GM11168 (cell line): ENCODE measurements at regions not wholly inside any gene's neighbourhood (a gene's known extent, or its start where the extent isn't known, plus 50 kb on each side); places are given as distances from the start of the nearest gene placed in this dataset.

Source experiments
- in situ Hi-C: fragments of 300-500 bp; cut with MboI; formaldehyde crosslinking; loops from one replicate; pipeline ENCODE4 v1.12.0; 2022; ENCODE audit warnings: low sequenced_read_pairs; ENCODE audit not compliant: unreplicated experiment

DNA sequence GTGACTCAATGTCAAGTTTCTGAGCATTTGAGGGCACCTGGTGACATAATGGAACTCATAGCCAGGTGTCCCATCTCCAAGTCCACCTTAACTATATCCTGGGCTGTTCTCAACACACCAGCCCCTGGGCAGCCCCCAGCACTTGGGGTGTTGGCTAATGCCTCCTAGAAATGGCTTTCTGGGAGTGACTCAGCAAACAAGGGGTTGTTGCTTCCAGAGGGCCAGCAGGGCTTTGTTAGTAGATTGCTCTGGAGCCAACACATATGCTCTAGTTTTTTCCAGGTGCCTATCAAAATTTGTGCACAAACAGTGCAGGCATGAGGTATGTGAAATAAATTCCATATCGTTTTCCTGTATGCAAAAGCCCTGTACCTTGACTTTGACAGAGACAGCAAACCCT lies 448.4 kb downstream of the SLC4A3 start:
- in situ Hi-C loops = no loop called here

DNA sequence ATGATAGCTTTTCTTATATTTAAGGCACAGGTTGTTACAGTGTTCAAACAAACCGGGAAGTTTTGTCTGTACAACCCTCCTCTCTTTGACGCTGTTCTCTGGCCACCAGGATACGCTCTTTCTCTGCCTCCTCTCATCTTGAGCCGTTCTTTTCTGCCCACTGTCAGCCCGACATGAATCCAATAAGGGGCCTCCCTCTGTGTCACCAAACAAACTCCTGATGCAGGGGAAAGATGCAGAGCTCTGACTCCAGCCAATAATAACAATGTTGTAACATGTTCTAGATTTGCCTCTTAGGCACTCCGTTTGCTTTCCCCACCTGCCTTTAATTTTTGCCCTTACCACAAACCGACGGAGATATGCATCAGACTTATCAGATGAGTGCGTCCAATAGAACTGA lies 449.3 kb downstream of the SLC4A3 start:
- in situ Hi-C loops = no loop called here

DNA sequence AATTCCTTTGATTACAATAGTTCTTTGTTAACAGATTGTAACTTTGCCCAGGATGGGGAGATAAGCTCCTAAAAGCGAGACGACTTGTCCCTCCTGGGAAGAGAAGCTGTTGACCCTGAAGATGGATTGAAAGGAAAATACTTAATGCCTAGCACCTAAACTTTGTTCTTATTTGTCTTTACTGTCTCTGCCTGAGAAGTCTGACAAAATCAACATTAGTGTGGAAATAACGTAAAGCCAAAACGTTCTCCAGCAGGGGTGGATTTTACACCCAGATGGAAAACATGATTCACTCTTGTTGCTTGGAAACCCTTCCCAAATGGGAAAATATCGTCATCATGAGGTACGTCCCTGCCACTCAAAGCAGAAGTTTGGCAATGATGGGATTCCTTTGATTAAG lies 450.1 kb downstream of the SLC4A3 start:
- in situ Hi-C loops = no loop called here

DNA sequence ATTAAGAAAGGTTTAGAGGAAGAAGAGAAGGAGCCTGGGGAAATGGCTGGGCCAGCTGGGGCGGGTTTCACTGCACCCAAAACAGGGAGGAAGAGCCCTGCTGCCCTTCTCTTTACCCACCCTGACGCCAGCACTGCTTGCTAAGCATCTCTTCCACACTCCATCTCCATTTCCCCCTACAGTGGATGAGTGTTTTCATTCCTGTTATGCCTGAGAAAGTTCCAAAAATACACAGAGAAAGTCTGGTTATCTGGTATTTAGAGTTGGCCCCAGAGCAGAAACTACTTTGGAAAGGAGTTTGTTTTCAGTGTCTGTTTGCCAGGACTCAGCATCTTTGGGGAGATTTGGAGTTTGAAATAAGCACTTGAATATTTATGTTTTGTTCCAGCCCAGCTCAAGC lies 451.0 kb downstream of the SLC4A3 start:
- in situ Hi-C loops = no loop called here

DNA sequence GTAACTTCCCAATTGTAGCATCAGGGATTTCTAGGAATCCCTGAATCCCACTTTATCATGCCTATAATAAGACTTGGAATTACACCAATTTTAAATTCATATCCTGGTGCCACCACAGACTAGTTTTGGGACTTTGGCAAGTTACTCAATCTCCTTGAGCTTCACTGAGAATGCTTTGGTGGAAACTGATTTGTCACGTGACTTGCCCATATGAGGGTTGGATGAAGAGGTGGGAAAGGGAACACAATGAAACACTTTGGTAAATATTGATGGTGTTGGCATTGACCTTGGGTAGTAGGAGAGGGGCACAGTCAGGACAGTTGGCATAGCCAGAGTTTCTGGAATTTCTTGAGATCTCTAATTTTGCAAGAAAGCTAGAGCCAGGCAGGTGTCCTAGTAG lies 452.2 kb downstream of the SLC4A3 start:
- in situ Hi-C loops = no loop called here

DNA sequence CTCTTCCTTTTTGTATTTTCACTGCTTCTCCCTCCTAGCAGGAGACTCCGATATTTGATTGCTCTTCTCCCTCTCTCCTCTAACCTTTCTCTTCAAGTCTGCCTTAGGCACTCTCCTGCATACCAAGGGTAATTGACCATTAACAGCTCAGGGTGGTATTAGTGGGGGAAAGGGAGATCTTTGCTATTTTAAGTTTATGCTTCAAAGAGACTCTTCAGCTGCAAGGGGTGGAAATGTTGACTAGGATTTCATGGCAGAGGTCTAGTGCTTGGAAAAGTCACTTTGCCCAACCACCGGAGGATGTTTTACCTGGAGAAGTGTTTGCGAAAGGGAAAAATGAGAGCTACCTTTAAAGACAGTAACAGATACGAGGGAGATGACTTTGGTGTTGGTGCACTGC lies 453.7 kb downstream of the SLC4A3 start:
- in situ Hi-C loops = no loop called here

DNA sequence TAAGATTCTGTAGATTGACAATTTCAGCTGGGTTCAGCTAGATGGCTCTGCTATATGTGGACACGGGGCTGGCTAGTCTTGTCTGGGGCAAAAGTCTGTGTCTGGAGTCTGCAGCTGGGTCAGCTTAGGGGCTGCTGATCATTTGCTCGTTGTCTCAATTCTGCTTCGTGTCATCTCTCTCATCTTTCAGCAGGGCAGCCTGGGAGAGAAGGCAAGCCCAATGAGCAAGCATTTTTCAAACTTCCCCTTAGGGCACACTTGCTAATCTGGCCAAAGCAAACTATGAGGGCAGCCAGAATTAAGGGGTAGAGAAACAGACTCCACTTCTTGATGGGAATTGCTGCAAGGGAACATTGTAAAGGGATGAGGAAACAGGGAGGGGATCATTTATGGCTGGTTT lies 462.6 kb downstream of the SLC4A3 start:
- in situ Hi-C loops = no loop called here

DNA sequence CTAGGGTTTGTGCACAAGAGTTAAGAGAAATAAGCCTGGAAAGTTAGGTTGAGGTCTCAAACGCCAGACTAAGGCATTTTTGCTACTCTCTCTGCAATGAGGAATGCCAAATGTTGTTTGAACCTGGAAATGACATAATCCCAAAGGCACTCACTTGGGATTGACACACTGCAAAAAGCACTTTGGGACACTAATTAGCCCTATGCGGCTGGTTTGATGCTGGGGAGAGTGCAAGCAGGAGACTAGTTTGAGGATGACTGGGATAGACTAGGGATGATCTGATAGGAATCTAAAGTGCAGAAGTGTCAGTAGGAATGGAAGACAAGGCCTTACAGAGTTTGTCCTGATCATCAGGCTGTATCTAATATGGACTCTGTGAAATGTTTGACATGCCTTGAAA lies 469.0 kb downstream of the SLC4A3 start:
- in situ Hi-C loops = no loop called here

DNA sequence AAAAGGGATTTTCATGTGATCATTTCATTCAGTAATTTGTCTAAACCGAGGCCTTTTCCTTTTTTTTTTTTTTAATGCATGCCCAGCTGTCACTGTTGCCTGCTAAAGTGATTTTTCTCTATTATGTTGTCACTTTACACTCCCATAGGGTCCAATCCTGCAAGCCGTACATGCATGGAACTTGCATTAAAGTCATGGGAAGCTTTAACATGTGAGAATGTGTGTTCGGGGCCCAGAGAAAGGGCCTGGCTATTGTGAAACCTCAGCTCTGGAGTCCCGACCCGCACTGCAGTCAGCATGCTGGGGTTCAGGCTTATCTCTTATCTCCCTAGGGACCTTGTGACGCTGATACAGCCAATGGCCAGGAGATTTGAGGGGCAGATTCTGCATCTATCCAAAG lies 474.6 kb downstream of the SLC4A3 start:
- in situ Hi-C loops = no loop called here

DNA sequence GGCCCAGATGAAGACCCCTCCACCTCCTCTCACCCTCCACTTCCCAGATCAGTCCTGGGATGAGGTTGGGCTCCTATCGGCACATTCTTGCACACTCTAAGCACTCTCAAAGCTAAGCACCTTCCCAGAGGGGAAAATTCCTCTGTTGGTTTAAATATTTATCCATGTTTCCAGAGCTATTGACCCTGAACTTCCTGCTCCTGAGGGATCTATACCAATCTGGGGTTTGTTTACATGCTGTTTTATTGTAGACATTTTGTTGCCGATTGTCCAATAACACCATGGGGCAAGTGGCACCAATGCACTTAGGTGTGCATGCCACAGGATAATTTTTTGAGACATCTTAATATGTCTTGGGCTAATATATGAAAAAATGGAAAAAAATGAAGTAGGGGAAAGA lies 476.2 kb downstream of the SLC4A3 start:
- in situ Hi-C loops = no loop called here

DNA sequence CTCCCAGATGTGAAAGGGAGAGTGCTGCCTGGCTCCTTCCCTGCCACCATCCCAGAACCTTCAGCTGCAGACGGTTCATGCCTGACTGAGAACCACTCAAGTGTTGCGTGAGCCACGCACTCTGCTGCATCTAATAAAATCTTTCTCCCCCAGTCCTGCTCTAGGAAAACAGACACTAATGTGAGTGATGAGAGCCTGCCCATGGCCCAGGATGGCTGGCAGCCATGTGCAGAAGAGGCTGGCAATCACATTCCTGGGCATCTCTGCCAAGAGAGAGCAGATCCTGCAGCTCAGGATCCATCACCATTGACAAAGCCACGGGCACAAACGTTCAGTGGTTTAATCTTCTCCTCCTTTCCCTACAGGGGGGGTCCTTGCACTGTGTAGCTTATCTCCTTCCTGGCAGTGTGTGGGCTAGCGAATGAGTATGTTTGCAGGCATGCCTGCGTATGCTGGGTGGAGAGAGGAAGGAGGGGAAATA lies 477.5 kb downstream of the SLC4A3 start:
- in situ Hi-C loops = no loop called here

DNA sequence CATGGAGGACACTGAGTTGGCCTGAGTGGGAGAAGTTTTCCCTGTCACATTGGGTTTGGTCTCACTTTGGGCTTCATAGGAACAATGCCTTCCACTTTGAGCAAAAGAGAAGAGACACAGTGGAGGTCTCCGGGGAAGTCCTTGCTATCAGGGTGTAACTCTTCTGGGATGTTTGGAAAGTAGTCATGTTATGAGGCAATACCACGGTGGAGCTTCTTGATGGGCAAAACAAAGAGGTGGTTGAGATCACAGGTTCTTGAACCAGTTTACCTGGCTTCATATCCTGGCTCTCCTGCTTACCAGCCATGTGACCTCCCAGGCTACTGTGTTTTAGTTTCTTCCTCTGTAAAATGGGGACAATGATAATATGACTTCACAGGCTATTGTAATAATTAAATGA lies 478.6 kb downstream of the SLC4A3 start:
- in situ Hi-C loops = no loop called here

DNA sequence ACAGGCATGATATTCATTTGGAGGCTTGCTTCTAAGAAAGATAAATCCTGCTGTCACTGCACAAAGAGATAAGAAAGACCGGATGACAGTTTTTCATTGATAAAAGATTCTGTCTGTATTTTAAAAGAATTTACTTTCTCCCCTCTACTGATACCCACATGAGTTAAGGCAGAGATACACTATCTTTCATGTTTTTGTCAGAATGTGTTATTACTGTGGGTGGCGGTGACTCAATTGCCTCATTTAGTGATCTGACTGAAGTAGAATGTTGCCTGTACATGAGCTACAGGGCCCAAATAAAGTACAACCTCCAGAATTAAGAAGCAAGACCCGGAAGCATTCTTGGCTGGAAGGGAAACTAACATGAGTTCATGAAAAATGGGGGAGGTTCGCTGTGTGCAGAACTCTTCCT lies 480.0 kb downstream of the SLC4A3 start:
- in situ Hi-C loops = no loop called here

DNA sequence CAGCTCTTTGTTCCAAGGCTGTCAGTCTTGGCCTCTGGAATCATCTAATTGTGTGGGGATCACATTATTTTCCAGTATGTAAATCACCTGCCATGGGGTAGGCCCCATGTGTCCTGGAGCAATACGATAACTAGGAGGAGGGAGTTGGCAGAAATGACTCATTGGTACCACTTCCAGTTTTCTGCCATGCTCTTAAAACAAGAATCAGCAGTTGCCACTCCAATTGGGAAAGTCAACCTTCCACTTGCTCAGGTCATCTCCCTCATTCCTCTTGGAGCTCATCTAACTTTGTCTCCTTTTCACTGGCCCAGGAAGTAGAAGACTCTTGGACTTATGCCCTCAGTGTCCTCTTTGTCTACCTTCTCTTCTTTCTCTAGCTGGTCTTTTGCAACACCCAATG lies 487.0 kb downstream of the SLC4A3 start:
- in situ Hi-C loops = no loop called here

DNA sequence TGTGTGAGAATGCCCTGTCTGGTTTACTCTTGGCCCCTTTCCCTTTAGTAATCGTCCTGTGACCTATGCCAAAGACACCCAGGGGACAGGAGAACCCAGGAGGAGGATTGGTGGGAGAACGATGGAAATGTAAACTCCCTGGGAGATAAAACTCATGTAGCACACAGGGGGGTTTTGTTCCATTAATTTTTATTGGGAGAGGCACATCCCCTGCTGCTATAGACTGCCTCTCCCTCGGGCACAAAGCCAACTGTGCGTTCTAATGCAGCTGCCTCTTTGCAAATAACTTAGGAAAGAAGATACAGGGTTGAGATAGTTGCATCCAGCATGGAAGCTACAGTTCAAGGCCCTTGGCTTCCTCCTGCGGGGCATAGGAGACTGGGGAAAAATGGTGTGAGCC lies 489.6 kb downstream of the SLC4A3 start:
- in situ Hi-C loops = no loop called here

DNA sequence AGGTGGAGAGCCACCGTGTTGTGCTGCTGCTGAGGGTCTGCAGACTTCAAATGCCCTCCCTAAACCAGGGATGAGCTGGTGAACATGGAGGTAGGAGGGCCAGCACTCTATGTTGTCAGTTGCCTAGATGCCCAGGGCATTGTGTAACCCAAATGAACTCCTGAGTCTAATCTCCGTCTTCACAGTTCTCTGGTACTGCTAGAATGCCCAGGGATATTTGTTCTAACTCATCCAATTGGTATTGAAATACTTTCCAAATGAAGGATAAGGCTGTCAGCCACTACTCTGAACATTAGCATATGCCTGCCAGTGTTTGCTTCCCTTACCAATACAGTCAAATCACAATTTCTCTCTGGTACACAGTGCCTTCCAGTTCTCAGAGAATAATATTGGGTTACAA lies 492.6 kb downstream of the SLC4A3 start:
- in situ Hi-C loops = no loop called here

DNA sequence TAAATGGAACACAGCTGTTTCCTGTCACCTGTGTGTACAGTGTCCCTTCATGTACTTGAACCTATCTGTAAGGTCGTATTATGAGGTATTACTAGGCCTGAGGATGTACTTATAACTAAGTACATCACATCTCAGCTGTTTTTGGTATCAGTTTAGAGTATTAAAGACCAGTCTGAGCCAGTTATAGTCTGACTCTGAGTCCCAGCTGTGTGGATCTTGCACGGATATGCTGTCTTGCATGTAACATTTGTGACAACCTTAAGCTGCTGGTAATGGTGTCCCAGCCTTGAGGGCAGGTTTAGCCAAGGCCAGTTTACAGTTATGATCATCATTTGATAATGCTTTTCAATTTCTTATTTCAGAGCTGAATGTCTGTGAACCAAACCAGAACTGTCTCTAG lies 496.3 kb downstream of the SLC4A3 start:
- in situ Hi-C loops = no loop called here

DNA sequence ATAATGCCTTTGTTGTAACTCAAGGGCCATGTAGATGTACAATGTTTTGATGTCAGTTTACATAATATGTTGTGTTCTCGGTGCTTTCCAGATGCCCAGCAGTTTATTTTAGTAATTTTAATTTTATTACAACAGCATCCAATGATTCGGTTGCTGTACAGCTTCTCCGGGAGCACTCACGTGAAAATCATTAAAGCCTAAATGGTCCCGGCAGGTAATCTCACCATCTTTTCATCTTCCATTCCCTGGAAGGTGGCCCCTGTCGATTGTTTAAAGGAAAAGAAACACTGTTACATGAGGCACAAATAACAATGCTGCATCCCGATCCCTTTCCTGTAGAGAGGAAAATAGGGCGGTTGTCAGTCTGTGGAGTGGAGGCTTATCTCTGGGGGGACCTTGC lies 498.1 kb downstream of the SLC4A3 start:
- in situ Hi-C loops = no loop called here

DNA sequence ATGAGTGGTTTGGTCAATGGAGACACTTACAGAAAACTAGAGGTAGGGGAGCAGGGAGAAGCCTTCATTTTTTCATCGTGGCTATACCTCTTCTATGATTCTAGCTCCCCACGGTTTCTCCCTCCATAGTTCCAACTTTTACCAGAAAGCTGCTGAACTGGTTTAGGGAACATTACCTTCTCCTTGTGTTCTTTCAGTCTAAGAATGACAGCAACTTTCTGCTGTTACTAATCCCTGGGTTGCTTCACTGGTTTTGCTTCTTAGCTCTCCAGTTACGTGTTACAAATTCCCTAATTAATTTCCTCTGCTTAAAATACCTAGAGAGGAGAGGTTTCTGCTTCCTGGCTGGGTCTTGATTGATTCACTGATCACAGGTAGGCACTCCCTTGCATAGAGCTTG lies 499.9 kb downstream of the SLC4A3 start:
- in situ Hi-C loops = no loop called here

DNA sequence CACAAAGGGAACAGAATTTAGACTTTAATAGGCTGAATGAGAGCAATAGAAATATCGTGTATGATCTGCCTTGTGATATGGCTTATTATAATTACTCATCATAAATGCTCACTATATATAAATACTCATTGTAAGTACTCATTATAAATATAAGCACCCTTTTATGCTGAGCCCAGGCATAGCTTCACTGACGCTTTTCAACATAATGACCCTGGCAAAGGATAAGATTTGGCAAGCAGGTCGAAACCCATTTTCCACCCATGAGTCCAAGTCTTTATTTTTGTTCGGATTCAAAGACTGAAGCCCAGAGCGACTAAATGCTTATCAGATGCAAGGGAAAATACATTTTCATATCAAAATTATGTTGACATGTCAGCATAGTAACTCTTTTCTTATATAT lies 500.4 kb downstream of the SLC4A3 start:
- in situ Hi-C loops = no loop called here

DNA sequence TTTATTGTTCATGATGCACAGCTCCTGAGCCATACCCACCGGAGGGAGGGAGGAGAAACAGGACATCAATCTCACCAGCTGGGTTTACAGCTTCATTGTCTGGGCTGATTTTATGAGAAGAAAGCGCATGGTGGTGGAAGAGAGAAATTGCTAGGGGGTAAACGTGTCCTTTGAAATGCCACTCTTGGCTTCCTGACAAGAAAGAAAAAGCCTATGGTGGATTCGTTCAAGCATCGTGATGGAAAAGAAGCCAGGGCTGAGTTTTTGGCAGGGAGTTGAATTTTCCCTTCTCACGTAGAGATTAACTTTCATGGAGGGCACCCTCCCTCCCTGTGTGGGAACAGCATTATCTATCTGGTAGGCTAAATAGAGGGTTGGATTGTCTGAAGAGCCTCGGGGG lies 502.0 kb downstream of the SLC4A3 start:
- in situ Hi-C loops = no loop called here

DNA sequence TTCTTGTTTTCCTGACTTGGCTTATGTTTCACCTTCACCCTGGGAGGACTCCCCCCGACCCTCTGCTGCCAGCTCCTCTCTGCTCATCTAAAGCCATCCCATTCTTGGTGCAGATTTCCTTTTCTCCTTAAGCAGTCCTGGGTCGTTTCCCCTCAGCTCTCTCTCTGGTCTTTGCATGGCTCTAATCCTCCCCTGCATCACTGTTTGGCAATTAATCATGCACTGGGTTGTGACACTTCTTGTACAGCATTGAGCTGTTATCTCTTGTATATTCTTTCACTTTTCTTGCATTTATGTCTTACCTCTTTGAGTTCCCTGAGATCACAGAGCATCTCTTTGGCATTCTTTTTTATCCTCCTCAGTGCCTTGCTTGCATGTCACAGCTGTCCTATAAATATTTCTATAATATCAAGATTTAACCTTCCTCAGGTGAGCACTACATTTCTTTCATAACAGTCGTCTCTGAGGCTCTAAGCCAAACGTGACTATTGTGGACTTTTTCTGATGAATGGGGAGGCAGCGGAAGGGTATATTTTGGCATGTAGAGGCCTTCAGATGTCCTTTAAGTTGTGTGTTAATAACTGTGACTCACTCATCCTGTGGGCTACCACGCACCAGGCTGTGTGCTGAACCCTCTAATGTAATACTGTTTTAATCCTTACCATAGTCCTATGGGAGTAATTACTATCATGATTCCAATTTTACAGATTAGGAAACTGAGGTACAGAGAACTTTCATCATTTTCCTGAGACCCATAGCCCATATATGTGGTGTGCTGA lies 507.5 kb downstream of the SLC4A3 start:
- in situ Hi-C loops = no loop called here

DNA sequence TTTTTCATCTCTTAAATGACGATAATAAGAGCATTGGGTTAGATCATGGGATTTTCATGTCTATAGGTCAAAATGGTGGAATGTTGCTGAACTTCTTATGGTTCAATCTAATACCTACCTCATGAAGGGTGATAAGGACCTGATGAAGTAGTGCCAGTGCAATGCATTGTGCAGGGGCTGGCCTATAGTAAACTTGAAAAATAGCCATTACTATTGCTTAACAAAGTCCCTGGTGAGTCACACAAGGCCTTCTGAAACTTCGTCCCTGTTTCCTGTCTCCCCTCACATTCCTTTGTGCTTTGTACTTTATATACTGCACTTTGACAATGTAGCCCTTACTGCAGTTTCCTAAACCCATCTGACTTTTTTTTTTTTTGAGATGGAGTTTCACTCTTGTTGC lies 515.9 kb downstream of the SLC4A3 start:
- in situ Hi-C loops = no loop called here
